ENCODE measurements at regions not wholly inside any gene's neighbourhood (a gene's known extent, or its start where the extent isn't known, plus 50 kb on each side); places are given as distances from the start of the nearest gene placed in this dataset.

DNA sequence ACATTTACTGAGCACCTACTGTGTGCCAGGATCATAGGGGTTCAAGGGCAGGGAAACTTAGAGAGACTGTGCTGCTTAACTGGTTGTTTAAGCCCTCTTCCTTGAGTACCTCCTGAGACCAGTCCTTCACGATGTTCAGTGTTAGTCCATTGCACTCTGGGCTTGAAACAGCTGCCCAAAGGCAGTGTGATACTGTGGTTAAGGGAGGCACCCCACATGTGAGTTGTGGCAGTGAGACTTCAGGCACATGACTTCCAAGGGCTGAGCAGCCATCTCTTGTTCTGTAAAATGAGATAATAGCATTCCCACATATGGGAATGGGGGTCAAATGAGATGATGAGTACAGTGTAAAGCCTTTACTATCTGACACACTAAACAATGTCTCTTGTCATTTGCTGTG lies 75.1 kb downstream of the LINGO1 start:
- TF ChIP-seq CTCF (IDR thresholded peaks at IDR 0.05; ENCODE audit: insufficient read depth, low read length) (no peak), GABPA (IDR thresholded peaks at IDR 0.05; ENCODE audit: low read depth) (no peak), POLR2AphosphoS5 (IDR thresholded peaks at IDR 0.05; ENCODE audit: low read depth) (no peak)
